ENCODE measurements at regions not wholly inside any gene's neighbourhood (a gene's known extent, or its start where the extent isn't known, plus 50 kb on each side); places are given as distances from the start of the nearest gene placed in this dataset.

GRCh38 chr5:165026971-165027370 lies 1521.6 kb downstream of the MAT2B start:
- no peaks in the 10 kb centered on the region for H3K36me3 Mint-ChIP-seq (ENCODE audit: insufficient read depth)
- no peaks in the 10 kb centered on the region for H3K4me1 Mint-ChIP-seq (ENCODE audit: low read depth)
- no peak for TF ChIP-seq CTCF (IDR thresholded peaks at IDR 0.05; ENCODE audit: unreplicated experiment)
- H3K9me3 Mint-ChIP-seq (ENCODE audit: low read depth), result no peaks in the 10 kb centered on the region
- no peak overlapping the region for H3K4me3 Mint-ChIP-seq (ENCODE audit: low read depth)
- DNase-seq (ENCODE audit: low spot score, unreplicated experiment), result no peak
- H3K27ac Mint-ChIP-seq, result no peak overlapping the region
- no peaks in the 10 kb centered on the region for H3K27me3 Mint-ChIP-seq

- no peaks in the 10 kb centered on the region for H3K27me3 Mint-ChIP-seq
- DNase-seq (ENCODE audit: low spot score, unreplicated experiment), result no peak
- H3K4me3 Mint-ChIP-seq (ENCODE audit: low read depth), result no peak overlapping the region
- TF ChIP-seq CTCF (IDR thresholded peaks at IDR 0.05; ENCODE audit: unreplicated experiment), result no peak
- H3K9me3 Mint-ChIP-seq (ENCODE audit: low read depth), result no peaks in the 10 kb centered on the region
- no peak overlapping the region for H3K27ac Mint-ChIP-seq
- no peaks in the 10 kb centered on the region for H3K4me1 Mint-ChIP-seq (ENCODE audit: low read depth)
- no peaks in the 10 kb centered on the region for H3K36me3 Mint-ChIP-seq (ENCODE audit: insufficient read depth)
Measured at GRCh38 chr5:165028356-165028755, 1522.9 kb downstream of the MAT2B start.

GRCh38 chr5:165029099-165029870 lies 1523.9 kb downstream of the MAT2B start:
- no peak for DNase-seq (ENCODE audit: low spot score, unreplicated experiment)
- H3K27ac Mint-ChIP-seq, result no peak overlapping the region
- H3K9me3 Mint-ChIP-seq (ENCODE audit: low read depth), result no peaks in the 10 kb centered on the region
- H3K36me3 Mint-ChIP-seq (ENCODE audit: insufficient read depth), result no peaks in the 10 kb centered on the region
- no peaks in the 10 kb centered on the region for H3K27me3 Mint-ChIP-seq
- no peak overlapping the region for H3K4me3 Mint-ChIP-seq (ENCODE audit: low read depth)
- no peaks in the 10 kb centered on the region for H3K4me1 Mint-ChIP-seq (ENCODE audit: low read depth)
- peak; percentile 55 for TF ChIP-seq CTCF (IDR thresholded peaks at IDR 0.05; ENCODE audit: unreplicated experiment)

- Mint-ChIP-seq H3K4me1 (ENCODE audit: low read depth) (no peaks in the 10 kb centered on the region), H3K27ac (no peak overlapping the region), H3K27me3 (no peaks in the 10 kb centered on the region), H3K4me3 (ENCODE audit: low read depth) (no peak overlapping the region), H3K36me3 (ENCODE audit: insufficient read depth) (no peaks in the 10 kb centered on the region), H3K9me3 (ENCODE audit: low read depth) (no peaks in the 10 kb centered on the region)
- TF ChIP-seq CTCF (IDR thresholded peaks at IDR 0.05; ENCODE audit: unreplicated experiment), result no peak
- no peak for DNase-seq (ENCODE audit: low spot score, unreplicated experiment)
Measured at GRCh38 chr5:165030971-165031370, 1525.6 kb downstream of the MAT2B start.

- H3K4me3 Mint-ChIP-seq (ENCODE audit: low read depth), result no peak overlapping the region
- H3K4me1 Mint-ChIP-seq (ENCODE audit: low read depth), result no peaks in the 10 kb centered on the region
- no peak overlapping the region for H3K27ac Mint-ChIP-seq
- no peaks in the 10 kb centered on the region for H3K36me3 Mint-ChIP-seq (ENCODE audit: insufficient read depth)
- no peaks in the 10 kb centered on the region for H3K27me3 Mint-ChIP-seq
- no peak for DNase-seq (ENCODE audit: low spot score, unreplicated experiment)
- no peak for TF ChIP-seq CTCF (IDR thresholded peaks at IDR 0.05; ENCODE audit: unreplicated experiment)
- no peaks in the 10 kb centered on the region for H3K9me3 Mint-ChIP-seq (ENCODE audit: low read depth)
Measured at GRCh38 chr5:165031371-165031770, 1526.0 kb downstream of the MAT2B start.
